Calu3 (cell line): ENCODE measurements at regions not wholly inside any gene's neighbourhood (a gene's known extent, or its start where the extent isn't known, plus 50 kb on each side); places are given as distances from the start of the nearest gene placed in this dataset.

Source experiments
- BruUV-seq: library from RNA; stranded (reverse); fragments of 400-500 nt; replicated peaks from 2 replicates; lab custom pipeline; 2021; lab: Mats Ljungman, UMichigan
- CTCF ChIA-PET: fragments of 300-600 bp; sonication (Branson Sonifier 250); formaldehyde crosslinking; loops from one replicate; lab custom pipeline; 2022; ENCODE audit warnings: antibody characterized with exemption; lab: Charles Lee
- DNase-seq: peaks from one replicate; pipeline ENCODE4 v3.0.0; 2022
- H3K27ac Mint-ChIP-seq: one replicate; pipeline ENCODE4 v1.8.0; 2022; ENCODE audit warnings: mixed read lengths; ENCODE audit not compliant: unreplicated experiment
- H3K27me3 Mint-ChIP-seq: one replicate; pipeline ENCODE4 v1.8.0; 2022; ENCODE audit warnings: mixed read lengths; ENCODE audit not compliant: unreplicated experiment
- H3K36me3 Mint-ChIP-seq: one replicate; pipeline ENCODE4 v1.8.0; 2022; ENCODE audit warnings: mild to moderate bottlenecking, moderate library complexity, mixed read lengths; ENCODE audit not compliant: insufficient read depth, unreplicated experiment
- H3K4me1 Mint-ChIP-seq: one replicate; pipeline ENCODE4 v1.8.0; 2022; ENCODE audit warnings: mild to moderate bottlenecking, low read depth, mixed read lengths; ENCODE audit not compliant: unreplicated experiment
- H3K4me3 Mint-ChIP-seq: one replicate; pipeline ENCODE4 v1.8.0; 2022; ENCODE audit warnings: mild to moderate bottlenecking, low read depth, moderate library complexity, mixed read lengths; ENCODE audit not compliant: unreplicated experiment
- H3K9me3 Mint-ChIP-seq: one replicate; pipeline ENCODE4 v1.8.0; 2022; ENCODE audit warnings: low read depth, mixed read lengths; ENCODE audit not compliant: unreplicated experiment
- intact Hi-C: fragments of 100-400 bp; cut with micrococcal nuclease; formaldehyde crosslinking; loops from one replicate; pipeline ENCODE4 v1.10.0; 2022; ENCODE audit not compliant: unreplicated experiment
- TF ChIP-seq, protein P1 (sequence below): fragments of 200-600 bp; IDR thresholded peaks from one replicate; pipeline ENCODE4 v1.8.0; 2022; ENCODE audit warnings: antibody characterized with exemption; ENCODE audit not compliant: unreplicated experiment

DNA sequence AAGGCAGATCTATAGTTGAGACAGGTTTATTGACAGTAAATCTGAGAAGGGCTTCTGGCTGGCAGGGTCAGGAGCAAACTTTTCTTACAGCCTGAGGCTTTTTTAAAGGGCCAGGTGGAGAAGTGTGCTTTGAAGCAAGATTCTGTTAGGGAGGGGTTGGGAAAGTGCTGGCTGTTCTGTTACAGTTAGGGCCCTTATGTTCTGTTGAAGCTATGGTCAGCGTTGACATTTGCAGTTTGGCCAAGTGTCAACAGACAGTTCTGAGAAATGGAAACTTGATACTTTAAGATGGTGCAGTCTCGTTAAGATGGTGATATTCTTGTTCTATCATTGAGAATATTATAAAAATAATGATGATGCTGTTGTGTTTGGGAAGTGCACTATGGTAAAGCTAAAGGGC is 154.2 kb downstream of the RDH14 start:
- intact Hi-C loops, result no loop called here
- Mint-ChIP-seq H3K4me3 (no peak overlapping the region), H3K9me3 (no peaks in the 10 kb centered on the region), H3K36me3 (no peaks in the 10 kb centered on the region), H3K4me1 (no peaks in the 10 kb centered on the region), H3K27ac (no peak overlapping the region), H3K27me3 (no peaks in the 10 kb centered on the region)
- BruUV-seq, result no TSS peak
- no peak for DNase-seq
- CTCF ChIA-PET, result no interaction called here
- TF ChIP-seq, protein P1, sequence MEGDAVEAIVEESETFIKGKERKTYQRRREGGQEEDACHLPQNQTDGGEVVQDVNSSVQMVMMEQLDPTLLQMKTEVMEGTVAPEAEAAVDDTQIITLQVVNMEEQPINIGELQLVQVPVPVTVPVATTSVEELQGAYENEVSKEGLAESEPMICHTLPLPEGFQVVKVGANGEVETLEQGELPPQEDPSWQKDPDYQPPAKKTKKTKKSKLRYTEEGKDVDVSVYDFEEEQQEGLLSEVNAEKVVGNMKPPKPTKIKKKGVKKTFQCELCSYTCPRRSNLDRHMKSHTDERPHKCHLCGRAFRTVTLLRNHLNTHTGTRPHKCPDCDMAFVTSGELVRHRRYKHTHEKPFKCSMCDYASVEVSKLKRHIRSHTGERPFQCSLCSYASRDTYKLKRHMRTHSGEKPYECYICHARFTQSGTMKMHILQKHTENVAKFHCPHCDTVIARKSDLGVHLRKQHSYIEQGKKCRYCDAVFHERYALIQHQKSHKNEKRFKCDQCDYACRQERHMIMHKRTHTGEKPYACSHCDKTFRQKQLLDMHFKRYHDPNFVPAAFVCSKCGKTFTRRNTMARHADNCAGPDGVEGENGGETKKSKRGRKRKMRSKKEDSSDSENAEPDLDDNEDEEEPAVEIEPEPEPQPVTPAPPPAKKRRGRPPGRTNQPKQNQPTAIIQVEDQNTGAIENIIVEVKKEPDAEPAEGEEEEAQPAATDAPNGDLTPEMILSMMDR, result no peak

DNA sequence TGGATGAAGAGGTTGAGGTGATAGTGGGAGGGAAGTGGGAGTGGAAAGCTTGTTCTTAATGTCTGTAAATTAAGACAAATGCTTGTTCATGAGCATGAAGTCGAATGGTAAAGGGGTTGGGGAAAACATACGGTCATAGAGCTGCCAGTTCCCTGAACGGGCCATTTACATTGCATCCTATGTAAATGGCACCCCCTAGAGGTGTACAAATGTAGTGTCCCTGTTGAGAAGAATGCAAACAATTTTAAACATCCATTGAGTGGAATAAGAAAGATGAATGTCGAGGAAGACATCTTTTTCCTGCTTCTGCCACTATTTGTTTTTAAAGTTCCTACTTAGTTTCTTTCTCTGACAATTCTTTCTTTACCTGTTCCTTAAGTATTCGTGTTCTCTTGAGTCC is 155.7 kb downstream of the RDH14 start:
- H3K36me3 Mint-ChIP-seq, result no peaks in the 10 kb centered on the region
- no peaks in the 10 kb centered on the region for H3K4me1 Mint-ChIP-seq
- CTCF ChIA-PET, result no interaction called here
- no peak overlapping the region for H3K27ac Mint-ChIP-seq
- no peaks in the 10 kb centered on the region for H3K9me3 Mint-ChIP-seq
- BruUV-seq, result no TSS peak
- no peaks in the 10 kb centered on the region for H3K27me3 Mint-ChIP-seq
- TF ChIP-seq, protein P1, result no peak
- DNase-seq, result no peak
- intact Hi-C loops, result no loop called here
- H3K4me3 Mint-ChIP-seq, result no peak overlapping the region

DNA sequence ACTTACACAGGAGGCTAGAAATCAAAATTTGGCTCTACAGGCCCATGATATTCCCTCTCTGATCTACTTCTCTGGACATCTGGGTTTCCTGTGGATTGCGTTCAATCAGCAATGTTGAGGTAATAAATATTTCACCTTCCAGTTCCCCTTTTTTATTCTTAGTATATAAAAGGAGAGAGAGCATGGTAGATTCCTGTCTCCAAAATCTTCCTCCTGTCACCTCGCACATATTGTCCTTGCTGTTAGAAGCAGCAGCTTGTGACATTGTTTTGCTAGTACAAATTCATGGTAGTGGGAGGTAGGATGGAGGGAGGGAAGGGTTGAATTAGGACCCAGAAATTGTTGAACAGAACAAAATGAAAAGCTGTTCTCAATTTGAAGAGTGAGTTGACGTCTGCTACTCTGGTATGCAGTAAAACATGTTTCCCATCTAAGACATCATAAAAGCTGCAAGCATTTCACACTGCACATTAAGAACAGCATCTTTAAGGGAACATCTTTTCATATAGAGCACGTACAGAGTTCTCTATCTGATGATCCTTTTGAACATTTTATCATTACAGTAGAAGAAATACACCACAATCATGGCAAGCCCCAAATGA is 156.4 kb downstream of the RDH14 start:
- TF ChIP-seq, protein P1, result no peak
- no peak overlapping the region for H3K4me3 Mint-ChIP-seq
- no peak overlapping the region for H3K27ac Mint-ChIP-seq
- no peaks in the 10 kb centered on the region for H3K9me3 Mint-ChIP-seq
- CTCF ChIA-PET, result no interaction called here
- H3K36me3 Mint-ChIP-seq, result no peaks in the 10 kb centered on the region
- H3K4me1 Mint-ChIP-seq, result no peaks in the 10 kb centered on the region
- no peak for DNase-seq
- intact Hi-C loops, result no loop called here
- no peaks in the 10 kb centered on the region for H3K27me3 Mint-ChIP-seq
- no TSS peak for BruUV-seq

DNA sequence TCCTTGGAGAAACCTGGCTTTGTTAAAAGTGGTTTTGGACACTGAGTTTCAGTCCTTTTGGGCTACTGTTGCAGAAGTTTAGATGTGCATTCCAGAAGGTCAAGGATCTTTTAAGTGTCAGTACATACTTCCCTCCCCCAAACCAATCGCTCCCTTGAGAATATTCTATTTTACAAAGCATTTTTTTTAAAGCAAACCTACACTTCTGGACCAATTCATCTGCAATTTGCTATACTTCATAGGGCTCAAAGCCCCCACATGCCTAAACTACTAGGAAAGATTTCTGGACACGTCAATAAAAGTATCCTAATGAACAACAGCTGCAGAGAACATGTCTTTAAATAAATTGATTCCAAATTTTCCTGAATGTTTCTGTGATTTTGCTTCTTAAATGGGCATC is 157.6 kb downstream of the RDH14 start:
- no TSS peak for BruUV-seq
- intact Hi-C loops, result no loop called here
- Mint-ChIP-seq H3K36me3 (no peaks in the 10 kb centered on the region), H3K27me3 (no peaks in the 10 kb centered on the region), H3K4me1 (no peaks in the 10 kb centered on the region), H3K9me3 (no peaks in the 10 kb centered on the region), H3K27ac (no peak overlapping the region), H3K4me3 (no peak overlapping the region)
- DNase-seq, result no peak
- CTCF ChIA-PET, result no interaction called here
- TF ChIP-seq, protein P1, result no peak
